Gastrocnemius medialis (tissue), 4 donors: ENCODE measurements at regions not wholly inside any gene's neighbourhood (a gene's known extent, or its start where the extent isn't known, plus 50 kb on each side); places are given as distances from the start of the nearest gene placed in this dataset.

Source experiments
- CTCF ChIP-seq, 5 experiments: fragments of 450-650 bp in 3 of 5; fragments of 200-600 bp in 2 of 5; sonication (generic) in 2 of 5; IDR thresholded peaks in 4 of 5; conservative IDR thresholded peaks in 1 of 5; 1 replicate in 4 of 5; 2 replicates in 1 of 5; pipeline ENCODE4 v1.5.1; 2016 to 2019; ENCODE audit warnings: antibody characterized with exemption in 5 of 5, mild to moderate bottlenecking in 3 of 5, moderate library complexity in 3 of 5
- POLR2A ChIP-seq, 2 donors: fragments of 450-650 bp; IDR thresholded peaks; one replicate each; pipeline ENCODE4 v1.6.1; 2017; ENCODE audit warnings: antibody characterized with exemption in 2 of 2, mild to moderate bottlenecking in 2 of 2, moderate library complexity in 2 of 2

DNA sequence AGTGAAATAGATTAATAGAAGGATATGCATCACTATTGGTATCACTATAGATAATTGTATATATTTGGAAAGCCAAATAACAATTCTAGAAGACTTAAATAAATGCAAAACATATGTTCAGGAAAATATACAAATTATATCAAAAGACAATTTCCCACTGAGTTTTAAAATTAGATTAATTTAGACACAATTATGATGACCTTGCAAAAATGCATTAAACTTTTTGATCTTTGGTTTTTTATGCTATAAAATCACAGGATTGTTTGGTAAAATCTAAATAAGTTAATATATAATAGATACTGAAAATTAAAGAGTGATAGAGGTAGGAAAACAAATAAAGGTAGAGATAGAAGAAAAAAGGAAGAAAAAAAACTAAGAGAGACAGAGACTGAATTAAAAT lies 2027.7 kb downstream of the MRPL39 start:
- no peak for TF ChIP-seq CTCF (IDR thresholded peaks at IDR 0.05 in 4 of 5, conservative IDR thresholded peaks at IDR 0.05 in 1 of 5)
- no peak for TF ChIP-seq POLR2A (IDR thresholded peaks at IDR 0.05)
